Lower lobe of right lung (tissue), 2 donors: ENCODE measurements at regions not wholly inside any gene's neighbourhood (a gene's known extent, or its start where the extent isn't known, plus 50 kb on each side); places are given as distances from the start of the nearest gene placed in this dataset.

ENCODE experiments used
- ATAC-seq, 2 donors: fragments of 200-7000 bp; cut with Tn5 transposase; one replicate each; pipeline ENCODE4 v1.9.1; 2020 to 2022; ENCODE audit warnings: mild to moderate bottlenecking in 2 of 2, moderate library complexity in 2 of 2
- DNase-seq: peaks from one replicate; pipeline ENCODE4 v3.0.0-alpha.2; 2020
- H3K27ac ChIP-seq: fragments of 200-600 bp; one replicate; pipeline ENCODE4 v1.8.0; 2022
- H3K27me3 ChIP-seq: fragments of 200-600 bp; one replicate; pipeline ENCODE4 v1.8.0; 2022; ENCODE audit warnings: low read depth
- H3K36me3 ChIP-seq: fragments of 200-600 bp; one replicate; pipeline ENCODE4 v1.8.0; 2022; ENCODE audit warnings: mild to moderate bottlenecking
- H3K4me1 ChIP-seq: fragments of 200-600 bp; one replicate; pipeline ENCODE4 v1.8.0; 2022
- H3K4me3 ChIP-seq: fragments of 200-600 bp; one replicate; pipeline ENCODE4 v1.8.0; 2022; ENCODE audit warnings: mild to moderate bottlenecking
- H3K9me3 ChIP-seq: fragments of 200-600 bp; one replicate; pipeline ENCODE4 v1.8.0; 2022
- intact Hi-C: fragments of 100-400 bp; cut with DNase I; formaldehyde crosslinking; loops from one replicate; pipeline ENCODE4 v1.11.0; 2022
- TF ChIP-seq, protein P1 (sequence below): fragments of 200-600 bp; IDR thresholded peaks from one replicate; pipeline ENCODE4 v1.8.0; 2022; ENCODE audit warnings: antibody characterized with exemption, mild to moderate bottlenecking
- donor health status: DM: no; HTN: yes; CAD: no; lungs with severe emphysema.

GRCh38 chr18:55088561-55088960 lies 129.3 kb upstream of the CCDC68 start:
- Histone ChIP-seq H3K4me3 (no peak overlapping the region), H3K27me3 (no peaks in the 10 kb centered on the region), H3K27ac (no peak overlapping the region), H3K9me3 (no peaks in the 10 kb centered on the region), H3K4me1 (no peaks in the 10 kb centered on the region), H3K36me3 (no peaks in the 10 kb centered on the region)
- TF ChIP-seq, protein P1, sequence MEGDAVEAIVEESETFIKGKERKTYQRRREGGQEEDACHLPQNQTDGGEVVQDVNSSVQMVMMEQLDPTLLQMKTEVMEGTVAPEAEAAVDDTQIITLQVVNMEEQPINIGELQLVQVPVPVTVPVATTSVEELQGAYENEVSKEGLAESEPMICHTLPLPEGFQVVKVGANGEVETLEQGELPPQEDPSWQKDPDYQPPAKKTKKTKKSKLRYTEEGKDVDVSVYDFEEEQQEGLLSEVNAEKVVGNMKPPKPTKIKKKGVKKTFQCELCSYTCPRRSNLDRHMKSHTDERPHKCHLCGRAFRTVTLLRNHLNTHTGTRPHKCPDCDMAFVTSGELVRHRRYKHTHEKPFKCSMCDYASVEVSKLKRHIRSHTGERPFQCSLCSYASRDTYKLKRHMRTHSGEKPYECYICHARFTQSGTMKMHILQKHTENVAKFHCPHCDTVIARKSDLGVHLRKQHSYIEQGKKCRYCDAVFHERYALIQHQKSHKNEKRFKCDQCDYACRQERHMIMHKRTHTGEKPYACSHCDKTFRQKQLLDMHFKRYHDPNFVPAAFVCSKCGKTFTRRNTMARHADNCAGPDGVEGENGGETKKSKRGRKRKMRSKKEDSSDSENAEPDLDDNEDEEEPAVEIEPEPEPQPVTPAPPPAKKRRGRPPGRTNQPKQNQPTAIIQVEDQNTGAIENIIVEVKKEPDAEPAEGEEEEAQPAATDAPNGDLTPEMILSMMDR: no peak
- intact Hi-C loops: no loop called here
- ATAC-seq (no peak), DNase-seq (no peak)

DNA sequence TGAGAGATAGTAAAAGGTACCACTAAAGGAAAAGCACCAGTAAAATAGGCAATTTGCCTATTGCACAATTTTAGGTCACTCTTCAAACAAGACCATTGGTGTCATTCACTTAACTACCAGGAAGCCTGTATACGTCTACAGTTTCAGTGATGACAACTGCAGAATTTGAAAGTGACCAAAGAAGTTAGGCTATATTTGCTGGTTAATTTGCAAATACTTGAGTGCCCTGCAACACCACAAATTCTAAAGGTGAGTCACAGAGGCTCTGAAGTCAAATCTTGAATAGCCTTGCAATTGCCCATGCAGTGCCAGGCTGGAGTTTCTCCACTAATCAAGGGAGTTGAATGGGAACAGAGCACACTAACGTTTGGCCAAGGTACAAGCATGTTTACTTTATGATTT lies 128.7 kb upstream of the CCDC68 start:
- Histone ChIP-seq H3K36me3 (no peaks in the 10 kb centered on the region), H3K4me1 (no peaks in the 10 kb centered on the region), H3K27me3 (no peaks in the 10 kb centered on the region), H3K27ac (no peak overlapping the region), H3K9me3 (no peaks in the 10 kb centered on the region), H3K4me3 (no peak overlapping the region)
- peak; percentile 41 to 55 for ATAC-seq
- DNase-seq: no peak
- TF ChIP-seq, protein P1: no peak
- intact Hi-C loops: no loop called here

GRCh38 chr18:55086906-55087305 lies 127.6 kb upstream of the CCDC68 start:
- H3K36me3 ChIP-seq: no peaks in the 10 kb centered on the region
- H3K27ac ChIP-seq: no peak overlapping the region
- no peak overlapping the region for H3K4me3 ChIP-seq
- no peaks in the 10 kb centered on the region for H3K4me1 ChIP-seq
- ATAC-seq: no peak
- TF ChIP-seq, protein P1: no peak
- no peaks in the 10 kb centered on the region for H3K9me3 ChIP-seq
- no peaks in the 10 kb centered on the region for H3K27me3 ChIP-seq
- DNase-seq: no peak
- intact Hi-C loops: no loop called here

DNA sequence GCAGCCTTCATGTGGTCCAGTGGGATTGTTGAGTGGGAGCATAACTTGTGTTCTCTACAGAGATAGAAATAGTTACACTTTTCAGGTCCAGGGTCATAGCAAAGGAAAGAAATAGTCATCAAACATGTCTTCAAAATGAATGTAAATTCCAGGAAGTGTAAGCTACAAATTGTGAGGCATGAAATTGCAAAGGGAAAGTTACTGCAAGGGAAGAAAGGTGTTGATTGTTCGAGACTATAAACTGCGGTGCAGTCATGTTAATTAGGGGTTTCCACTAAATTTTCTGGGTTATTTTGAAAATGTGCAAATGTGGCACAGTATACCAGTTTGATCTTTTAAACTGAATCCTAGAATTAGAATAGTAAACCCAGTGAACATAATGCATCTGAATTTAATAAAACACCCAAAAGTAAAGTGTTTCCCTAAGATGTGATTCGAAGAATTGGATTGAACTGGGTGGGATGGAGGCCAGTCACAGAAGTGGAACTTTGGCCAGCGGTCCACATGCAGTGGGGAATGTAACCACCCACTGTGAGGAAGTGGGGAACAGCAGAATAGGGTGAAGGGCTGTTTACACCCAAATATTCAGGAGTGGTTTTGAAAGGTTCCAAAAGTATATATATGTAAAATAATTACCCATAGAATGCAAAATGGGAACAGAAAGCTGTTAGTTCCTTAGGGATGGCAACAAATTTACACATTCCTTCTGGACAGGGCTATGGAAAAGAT lies 126.5 kb upstream of the CCDC68 start:
- H3K36me3 ChIP-seq: no peaks in the 10 kb centered on the region
- DNase-seq (no peak), ATAC-seq (no peak)
- intact Hi-C loops: no loop called here
- H3K9me3 ChIP-seq: no peaks in the 10 kb centered on the region
- H3K27me3 ChIP-seq: no peaks in the 10 kb centered on the region
- no peaks in the 10 kb centered on the region for H3K4me1 ChIP-seq
- no peak overlapping the region for H3K4me3 ChIP-seq
- H3K27ac ChIP-seq: no peak overlapping the region
- TF ChIP-seq, protein P1: no peak

- no peak overlapping the region for H3K27ac ChIP-seq
- peaks cover 5% of the 10 kb centered on the region for H3K4me1 ChIP-seq
- TF ChIP-seq, protein P1: no peak
- H3K9me3 ChIP-seq: no peaks in the 10 kb centered on the region
- H3K4me3 ChIP-seq: no peak overlapping the region
- H3K36me3 ChIP-seq: no peaks in the 10 kb centered on the region
- DNase-seq: no peak
- H3K27me3 ChIP-seq: no peaks in the 10 kb centered on the region
- intact Hi-C loops: no loop called here
- ATAC-seq: no peak
Observed at GRCh38 chr18:55084550-55084949, 125.3 kb upstream of the CCDC68 start.
